ENCODE measurements at regions not wholly inside any gene's neighbourhood (a gene's known extent, or its start where the extent isn't known, plus 50 kb on each side); places are given as distances from the start of the nearest gene placed in this dataset.

DNA sequence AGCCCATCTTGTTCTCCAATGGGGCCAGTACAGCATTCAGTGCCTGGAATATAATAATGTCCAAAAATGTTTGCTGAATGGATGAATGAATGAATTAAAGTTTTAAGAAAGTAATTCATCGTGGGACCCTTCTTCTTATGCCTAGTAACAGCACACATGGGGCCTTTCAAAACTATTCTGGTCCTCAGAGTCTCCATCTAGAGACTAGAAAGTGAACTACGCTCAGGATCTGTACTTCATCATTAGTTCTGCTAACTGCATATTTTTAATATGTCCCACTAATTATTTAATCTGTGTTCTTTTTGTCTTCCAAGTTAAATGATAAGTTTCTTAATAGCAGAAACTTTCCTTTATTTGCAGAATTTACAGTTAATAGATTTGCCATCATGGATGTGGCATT is 172.5 kb downstream of the SMAD2 start:
- DNase-seq: no peak

DNA sequence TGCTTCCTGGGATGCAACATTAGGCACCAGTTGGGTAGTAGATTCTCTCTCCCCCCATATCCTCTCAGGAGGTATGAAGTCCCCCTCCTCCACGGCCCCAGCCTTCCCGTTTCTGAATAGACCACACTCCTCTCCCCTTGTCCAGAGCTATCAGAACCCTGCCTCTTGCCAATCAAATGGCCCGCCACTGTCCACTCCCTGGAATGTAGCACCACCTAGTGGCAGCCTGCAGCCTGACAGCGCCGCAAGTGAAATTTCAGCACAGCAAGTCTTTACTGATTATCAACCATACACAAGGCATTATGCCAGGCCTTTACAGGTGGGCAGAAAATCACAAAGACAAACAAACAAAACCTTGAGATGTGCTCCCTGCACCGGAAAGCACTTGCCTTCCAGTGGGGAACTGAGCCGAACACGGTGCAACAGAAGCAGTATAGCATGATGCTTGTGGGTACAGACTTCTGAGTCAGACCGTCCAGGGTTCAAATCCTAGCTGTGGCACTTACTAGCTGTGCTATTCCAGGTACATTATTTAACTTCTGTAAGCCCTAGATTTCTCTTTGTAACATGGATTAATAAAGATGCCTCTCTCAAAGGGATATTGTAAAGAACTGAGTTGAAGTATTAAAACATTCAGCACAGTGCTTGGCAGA is 174.0 kb downstream of the SMAD2 start:
- DNase-seq: no peak

DNA sequence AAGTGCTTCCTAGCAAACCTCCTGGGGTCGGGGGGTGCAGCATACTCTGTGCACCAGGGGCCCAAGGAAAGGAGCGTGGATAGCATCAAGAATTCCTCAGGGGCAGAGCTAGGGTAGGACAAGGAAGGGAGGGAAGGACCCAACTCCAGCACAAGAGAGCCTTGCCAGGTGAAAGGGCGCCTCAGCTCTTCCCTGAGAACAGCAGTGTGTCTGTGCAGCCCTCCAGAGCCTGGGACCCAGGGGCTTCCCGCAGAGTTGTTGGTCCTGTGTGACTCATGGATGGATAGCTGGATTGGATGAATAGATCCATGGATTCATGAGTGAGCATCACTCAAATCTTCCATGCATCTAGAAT is 175.4 kb downstream of the SMAD2 start:
- no peak for DNase-seq

DNA sequence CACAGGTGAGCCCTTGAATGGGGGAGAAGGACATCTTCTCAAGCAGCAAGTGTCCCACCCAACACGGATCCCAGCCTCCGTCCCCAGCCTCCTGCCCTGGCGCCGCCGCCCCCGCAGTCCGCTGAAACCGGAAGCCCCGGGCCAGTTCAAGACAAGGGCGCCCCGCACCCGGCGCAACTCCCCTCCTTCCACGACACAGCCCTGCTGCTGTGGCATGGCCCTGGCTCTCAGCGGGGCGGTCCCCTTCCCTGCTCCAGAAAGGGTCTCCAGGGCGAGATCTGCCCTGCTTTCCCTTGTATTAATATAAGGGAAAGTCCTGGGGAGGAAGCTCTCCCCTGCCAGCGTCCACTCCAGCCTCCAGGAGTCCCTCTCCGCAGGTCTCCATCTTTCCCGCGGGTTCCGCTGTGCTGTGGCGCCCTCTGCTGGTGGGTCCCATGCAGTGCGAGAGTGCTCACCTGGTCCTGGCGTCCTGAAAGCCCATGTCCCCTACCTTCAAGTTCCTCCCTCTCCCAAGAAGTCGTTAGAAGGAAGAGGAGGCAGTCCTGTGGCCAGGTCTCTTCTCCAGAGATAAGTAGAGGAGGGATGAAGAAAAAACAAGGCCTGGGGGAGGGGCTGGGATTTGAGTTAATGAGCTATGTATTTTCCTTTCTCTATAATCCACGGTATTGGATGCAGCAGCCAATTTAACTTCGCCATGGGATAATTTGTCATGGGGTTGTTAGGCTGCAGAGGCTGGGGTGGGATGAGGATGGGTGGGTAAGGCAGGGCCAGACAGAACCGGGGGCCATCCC is 176.0 kb downstream of the SMAD2 start:
- DNase-seq: no peak

DNA sequence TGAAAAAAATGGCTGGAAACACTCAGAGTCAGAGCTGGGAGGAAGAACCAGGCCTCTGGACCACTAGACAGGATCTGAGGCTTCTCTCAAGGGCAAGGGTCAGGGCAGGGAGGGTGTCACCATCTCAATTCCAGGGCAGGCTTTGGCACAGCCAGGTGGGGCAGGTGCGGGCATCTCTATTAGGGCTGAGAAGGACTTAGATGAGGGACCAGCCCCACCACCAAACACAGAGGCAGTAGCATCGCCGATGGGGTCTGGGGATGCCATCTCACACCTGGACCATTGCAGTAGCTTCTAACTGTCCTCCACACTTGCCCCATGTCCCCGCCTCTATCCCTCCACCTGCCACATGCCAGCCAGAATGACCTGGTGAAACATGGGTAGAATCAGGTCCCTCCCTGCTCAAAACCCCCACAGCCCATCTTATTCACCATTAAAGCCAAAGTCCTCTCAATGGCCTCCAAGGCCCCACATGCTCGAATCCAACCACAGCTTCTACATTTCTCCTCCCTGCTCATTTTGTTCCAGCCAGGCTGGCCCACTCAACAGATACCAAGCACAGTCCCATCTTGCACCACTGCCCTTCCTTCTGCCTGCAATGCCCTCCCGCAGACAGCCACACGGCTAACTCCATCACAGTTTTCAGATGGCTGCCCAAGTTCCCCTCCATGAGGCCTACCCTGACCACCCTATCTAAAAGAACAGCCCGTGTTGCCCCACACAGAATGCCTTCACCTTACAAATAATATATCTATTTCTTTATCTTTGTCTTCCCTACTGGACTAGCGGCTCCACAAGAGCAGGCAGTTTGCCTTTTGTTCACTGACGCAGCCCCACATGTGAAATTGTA is 177.4 kb downstream of the SMAD2 start:
- no peak for DNase-seq

DNA sequence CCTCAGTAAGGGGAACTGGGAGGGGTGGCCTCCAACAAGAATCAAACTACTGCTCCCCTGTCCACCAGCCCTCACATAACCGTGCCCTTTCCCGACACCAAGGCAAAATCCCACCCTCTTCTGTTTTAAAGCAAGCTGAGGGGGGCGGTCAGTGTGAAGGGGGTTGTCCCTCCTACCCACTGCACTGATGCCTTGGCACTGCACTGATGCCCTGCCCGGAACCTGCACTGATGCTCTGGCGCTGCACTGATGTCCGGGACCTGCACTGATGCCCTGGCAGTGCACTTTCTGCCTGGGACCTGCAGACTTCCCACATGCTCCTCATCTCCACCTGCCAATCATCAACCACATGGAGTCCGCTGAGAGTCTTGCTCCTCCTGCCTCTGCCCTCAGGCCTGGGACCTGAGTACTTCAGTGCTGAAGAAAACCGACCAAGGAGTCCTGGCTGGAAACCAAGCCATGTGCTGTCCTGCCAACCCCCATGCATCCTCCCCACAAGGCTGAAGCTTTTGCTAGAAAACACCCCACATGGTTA is 179.5 kb downstream of the SMAD2 start:
- no peak for DNase-seq

DNA sequence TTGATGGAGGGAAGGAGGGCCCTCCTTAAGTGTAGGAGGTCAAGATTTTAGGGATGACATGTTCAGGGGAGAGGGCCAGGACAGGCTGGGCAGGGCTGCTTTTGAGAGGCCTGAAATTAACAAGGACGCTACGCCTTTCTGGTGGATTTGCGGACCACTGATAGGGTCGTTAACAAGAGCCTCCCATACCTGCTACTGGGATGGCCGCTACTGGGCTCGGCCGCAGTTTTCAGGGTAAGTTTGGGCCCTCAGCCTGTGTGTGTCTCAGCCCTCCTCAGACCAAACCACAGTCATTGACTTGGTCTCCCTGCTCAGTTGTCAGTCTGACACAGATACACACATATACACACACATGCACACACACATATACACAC is 180.9 kb downstream of the SMAD2 start:
- DNase-seq: no peak

DNA sequence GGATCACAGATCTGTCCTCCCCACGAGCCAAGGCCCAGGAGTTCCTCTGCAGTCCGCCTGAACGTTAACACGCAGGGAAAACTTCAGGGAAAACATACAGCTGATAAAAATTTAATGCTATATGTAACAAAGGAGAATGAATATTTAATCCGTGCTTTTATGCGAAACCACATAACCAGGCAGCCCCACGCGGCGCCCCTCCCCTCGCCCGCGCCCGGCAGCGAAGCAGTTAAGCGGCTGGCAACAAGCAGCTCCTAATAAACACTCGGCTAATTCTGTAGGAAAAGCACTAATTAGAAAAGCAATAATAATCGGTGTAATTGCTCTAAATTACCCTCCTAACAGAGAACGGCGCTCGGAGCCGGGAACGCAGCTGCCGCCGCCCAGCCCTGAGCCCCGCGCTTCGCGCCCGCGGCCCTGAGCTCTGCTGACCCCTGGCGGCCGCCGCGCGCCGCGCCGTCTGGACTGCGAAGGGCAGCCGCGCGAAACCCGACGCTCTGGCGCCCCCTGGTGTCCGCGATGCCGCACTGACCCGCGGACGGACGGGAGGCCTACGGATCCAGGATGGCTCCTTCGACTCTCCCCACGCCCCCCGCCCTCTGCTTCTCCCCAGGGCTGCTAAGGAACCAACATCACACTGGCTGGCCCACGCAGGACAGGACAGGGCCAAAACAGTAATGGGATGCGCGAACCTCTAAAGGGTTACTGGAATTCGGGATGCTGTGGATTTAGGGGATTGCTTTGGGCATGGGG is 181.4 kb downstream of the SMAD2 start:
- peak; percentile 71 for DNase-seq

DNA sequence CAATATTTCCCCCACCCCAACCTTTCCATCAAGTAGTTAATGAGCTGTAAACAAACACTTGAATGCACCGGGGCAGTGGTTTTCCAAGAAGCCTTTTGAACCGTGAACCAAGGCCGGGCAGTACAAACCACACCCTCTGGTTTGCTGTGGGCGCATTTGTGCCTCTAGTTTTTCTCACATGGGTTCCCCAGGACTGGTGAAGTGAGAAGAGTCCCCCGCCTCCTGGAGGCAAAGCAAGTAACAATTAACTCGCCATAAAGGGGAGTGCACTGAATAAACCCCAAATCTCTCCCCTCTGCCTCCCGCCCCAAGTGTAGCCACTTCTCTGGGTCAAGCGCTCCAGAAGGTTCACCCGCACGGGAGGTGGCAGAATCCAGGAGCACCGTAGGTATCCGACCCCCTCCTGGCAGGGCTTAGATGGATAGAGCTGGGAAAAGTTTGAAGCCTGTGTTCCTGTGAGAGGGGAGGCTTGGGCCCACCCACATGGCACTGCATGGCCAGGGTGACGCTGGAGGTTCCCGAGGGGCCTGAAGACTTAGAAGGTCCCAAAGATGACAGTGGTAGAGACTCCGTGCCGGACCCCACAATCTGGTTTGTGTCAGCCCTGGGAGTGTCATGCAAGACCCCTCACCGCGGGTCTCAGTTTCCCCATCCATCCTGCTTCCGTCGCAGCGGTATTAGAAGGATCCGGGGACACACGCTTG is 182.2 kb downstream of the SMAD2 start:
- no peak for DNase-seq

DNA sequence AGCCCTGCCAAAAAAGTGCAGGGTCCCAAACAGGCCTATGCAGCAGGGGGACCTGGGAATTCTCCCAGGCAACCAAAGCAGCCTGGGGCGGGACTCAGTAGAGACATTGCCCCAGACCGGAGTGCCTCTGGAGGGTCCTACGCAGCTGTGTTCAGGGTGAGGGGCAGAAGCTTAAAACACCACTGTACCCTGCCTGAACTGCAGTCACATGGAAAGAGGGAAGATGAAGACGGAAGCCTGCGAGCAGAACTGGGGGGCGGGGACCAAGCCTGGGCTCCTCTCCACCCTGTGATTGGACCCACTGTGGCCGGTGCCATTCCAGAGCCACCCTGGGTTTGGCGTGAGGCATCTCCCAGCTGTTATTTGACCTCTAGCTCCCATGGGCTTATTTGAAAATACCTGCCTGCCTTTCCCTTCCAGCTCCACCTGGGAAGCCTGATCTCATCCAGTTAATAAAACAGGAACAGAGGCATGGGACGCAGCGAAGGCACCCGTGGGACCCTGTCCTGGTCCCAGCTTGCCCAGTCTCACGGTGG is 183.1 kb downstream of the SMAD2 start:
- DNase-seq: no peak

DNA sequence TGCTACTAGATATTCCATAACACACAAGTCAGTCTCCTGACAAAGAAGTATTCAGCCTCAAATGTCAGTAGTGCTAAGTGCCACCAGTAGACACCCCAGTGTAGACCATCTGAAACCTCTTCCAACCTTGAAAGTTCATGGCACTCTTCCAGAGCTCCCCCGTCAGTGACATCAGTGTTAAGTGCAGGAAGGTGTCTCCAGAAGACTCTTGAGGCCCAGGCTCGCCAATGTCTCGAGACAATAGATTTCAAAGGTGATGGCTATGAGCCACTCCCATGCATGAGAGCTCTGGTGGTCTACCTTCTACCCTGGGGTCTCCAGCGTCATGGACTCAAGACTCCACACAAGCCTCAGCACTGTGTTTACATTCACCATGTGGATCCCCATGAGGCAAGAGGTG is 183.8 kb downstream of the SMAD2 start:
- DNase-seq: no peak

DNA sequence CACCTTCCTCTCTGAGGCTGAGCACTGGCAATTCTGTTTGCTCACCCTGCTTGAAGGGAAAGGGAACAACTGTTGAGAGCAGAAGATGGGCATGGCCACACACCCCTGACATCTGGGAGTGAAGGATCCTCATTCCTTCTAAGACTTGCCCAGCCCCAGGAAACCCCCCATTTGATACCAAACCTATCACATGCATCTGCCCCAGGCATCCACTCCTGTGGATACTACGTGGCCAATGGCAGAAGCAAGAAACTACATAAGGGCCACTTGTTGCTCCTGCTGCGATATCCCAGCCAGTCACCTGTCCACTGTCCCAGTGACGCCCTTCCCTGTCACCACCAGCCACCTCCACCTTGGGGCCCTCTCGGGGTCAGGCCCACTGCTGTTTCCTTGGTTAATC is 185.2 kb downstream of the SMAD2 start:
- DNase-seq: no peak

DNA sequence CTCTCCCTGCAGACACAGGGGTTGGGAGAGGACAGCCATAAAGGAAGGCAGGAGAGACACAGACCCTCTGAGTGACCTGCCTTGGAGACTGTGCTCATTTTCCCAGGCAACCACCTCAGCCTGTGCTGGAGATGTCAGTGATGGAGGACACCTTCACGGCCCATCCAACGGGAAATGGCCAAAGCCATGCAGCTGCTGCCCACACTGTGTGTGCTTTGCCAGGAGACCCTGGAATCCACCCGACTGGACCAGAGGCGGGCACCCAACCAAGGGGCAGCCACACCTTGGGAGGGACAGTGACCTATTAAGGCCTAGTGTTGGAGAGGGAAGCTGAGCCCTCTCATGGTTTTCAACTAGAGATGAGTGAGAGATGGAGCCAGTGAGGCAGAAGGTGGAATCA is 192.5 kb downstream of the SMAD2 start:
- DNase-seq: no peak

DNA sequence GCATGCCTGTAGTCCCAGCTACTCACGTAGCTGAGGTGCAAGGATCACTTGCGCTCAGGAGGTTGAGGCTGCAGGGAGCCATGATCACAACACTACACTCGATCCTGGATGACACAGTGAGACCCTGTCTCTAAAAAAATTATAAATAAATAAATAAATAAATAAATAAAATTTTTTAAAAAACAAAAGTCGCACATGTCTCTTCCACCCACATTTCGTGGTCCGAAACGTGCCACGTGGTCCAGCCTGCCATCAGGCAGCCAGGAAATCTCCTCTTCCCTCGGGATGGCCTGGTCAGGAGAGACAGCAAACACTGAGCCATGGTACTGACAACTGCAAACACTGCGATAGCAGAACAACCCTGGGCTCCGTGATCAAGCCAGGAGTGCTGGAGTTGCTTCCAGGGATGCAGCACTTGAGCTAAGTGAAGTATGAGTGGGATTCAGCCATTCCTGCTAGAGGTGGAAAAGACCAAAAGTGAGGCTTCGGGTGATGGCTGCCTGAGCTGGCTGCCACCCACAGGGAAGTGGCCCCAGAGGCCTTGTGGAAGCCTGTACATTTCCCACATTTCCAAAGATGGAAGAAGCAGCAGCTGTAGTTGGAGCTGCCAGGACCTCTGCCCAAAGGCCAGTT is 193.1 kb downstream of the SMAD2 start:
- DNase-seq: no peak

DNA sequence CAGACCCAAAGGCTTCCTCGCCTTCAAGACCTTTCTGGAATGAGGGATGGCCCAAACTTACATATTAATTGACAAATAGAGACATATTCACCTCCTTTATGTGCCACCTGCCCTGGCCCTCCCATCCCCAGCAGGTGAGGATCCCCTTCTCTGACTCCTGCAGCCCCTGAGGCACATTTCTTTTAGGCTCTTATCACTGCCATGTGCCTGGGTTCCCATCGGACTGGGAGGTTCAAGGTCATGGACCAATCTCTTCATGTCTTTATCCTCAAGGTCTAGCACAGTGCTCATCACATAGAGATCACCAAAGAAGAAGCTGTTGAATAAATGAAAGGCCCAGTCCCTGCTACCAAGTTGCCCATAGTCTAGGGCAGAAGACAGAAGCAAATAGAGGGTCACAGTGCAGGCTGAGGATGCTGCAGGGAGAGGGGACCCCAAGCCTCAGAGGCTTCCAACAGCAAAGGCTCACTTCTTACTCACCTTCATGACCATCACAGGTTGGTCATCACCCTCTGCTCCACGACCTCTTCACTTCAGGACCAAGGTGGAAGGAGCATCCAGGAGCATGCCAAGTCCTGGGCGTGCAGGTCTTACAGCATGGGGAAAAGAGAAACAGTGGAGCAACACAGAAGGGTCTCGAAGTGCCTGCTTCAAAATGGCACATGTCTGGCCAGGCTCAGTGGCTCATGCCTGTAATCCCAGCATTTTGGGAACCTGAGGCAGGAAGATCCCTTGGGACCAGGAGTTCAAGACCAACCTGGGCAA is 193.9 kb downstream of the SMAD2 start:
- DNase-seq: no peak

DNA sequence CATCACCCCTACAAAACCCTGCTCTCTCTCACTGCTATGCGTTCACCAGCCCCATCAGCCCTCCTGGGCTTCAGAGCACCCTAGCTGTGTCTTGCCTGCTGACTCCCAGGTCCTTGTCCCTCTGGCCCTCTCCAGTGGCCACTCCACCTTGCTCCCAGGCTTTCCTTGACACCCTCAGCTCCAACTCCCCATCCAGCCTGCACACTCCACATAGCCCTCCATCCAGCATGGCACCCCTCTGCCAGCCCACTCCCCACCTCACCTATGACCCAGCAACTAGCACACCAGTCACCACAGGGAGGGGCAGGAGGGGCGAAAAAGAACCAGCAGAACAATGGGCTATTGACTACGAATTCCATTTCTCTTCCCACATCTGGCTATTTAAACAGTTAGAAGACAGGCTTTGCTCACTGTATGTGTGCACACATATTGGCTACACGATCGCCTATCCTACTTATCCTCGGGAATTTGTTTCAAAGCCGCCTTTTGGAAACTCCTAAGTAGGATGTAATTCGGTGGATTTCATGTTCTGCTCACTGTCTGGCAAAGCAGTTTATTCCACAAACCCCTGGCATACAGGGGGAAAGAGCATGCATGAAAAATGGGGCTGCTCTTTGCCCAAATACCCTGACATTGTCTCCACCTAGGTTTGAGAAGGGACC is 195.3 kb downstream of the SMAD2 start:
- no peak for DNase-seq

DNA sequence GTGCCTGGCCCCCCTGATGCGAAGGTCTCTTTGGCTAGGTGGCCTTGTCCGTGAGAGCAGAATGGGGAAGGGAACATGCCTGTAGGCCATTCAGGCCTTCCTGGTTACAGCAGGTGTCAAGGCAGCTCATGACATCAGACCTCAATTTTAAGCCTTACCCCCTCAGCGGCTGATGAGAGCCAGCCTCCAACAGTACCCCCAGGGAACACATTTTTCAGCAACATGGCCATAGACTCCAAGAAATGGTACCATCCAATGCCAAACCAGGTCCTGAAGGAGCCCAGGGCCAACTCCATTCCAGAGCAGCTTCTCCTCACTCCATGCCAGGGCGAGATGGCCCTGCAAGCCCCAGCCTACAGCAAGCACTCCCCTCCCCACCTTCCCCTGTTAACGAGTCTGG is 199.2 kb downstream of the SMAD2 start:
- DNase-seq: no peak

DNA sequence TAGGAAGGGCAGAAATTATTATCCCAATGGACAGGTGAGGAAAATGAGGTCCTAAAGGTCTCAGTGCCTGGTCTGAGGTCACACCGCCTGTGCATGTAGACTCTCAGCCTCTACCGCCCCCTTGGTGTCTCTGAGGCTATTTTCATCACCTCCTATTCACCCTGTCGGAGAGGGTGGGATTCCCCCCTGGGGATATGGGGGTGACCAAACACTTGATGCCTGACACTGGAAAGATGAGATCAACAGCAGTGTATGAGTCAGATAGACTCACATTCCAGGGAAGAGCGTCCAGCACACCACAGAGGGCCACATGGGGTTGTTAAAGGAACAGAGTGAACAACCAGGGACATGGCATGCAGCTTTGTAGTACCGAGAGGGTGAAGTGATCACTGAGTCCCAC is 199.7 kb downstream of the SMAD2 start:
- DNase-seq: no peak

DNA sequence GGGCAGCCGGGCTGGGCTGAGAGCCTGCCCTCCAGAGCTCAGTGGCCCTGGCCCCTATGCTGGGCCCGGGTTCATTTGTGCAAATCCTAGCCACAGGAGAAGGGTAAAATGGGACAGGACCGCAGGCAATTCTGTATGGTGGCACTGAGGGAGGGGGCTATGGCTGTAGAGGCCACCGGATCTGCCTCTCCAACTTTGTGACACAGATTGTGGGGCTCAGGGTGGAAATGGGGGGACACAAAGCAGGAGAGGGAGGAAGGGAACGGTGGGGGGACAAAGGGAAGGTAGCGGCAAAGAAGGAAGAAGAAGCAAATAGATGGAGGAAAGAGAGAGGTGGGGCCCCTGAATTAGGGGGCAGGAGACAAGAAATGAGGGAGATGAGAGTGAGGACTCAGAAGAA is 201.1 kb downstream of the SMAD2 start:
- DNase-seq: no peak

DNA sequence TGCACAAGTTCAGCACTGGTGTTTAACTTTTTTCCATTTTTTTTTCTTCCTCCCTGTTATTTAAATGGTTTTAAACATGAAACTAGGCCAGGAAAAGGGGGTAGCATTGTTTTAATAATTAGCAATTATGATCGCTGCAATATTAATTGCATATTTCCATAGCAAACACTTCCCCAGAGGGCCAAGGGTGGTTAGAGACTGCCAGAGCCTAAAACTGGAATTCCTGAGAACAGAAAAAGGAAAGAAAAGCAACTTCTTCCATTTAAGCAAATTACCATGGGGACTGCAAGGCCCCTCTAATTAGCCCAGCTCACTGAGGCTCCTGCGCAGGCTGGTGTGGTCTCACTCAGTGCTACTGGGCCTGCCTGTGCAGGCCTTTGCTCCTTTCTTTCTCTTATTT is 201.5 kb downstream of the SMAD2 start:
- DNase-seq: no peak

Measured in skin of body (tissue), 1 donor.